ENCODE measurements at regions not wholly inside any gene's neighbourhood (a gene's known extent, or its start where the extent isn't known, plus 50 kb on each side); places are given as distances from the start of the nearest gene placed in this dataset.

- TF ChIP-seq CTCF (IDR thresholded peaks at IDR 0.05) (peak in 4 of 5 experiments; percentile 44 to 57 (median 50)), POLR2A (IDR thresholded peaks at IDR 0.05) (no peak)
These were observed 381.1 kb upstream of the PKN2 start for GRCh38 chr1:88302843-88303486.
